ENCODE measurements at regions not wholly inside any gene's neighbourhood (a gene's known extent, or its start where the extent isn't known, plus 50 kb on each side); places are given as distances from the start of the nearest gene placed in this dataset.
"Not testable (repeated sequence)": the region's sequence is repeated elsewhere in the genome, so short reads cannot be mapped to it uniquely, and the experiment has no call there.

DNA sequence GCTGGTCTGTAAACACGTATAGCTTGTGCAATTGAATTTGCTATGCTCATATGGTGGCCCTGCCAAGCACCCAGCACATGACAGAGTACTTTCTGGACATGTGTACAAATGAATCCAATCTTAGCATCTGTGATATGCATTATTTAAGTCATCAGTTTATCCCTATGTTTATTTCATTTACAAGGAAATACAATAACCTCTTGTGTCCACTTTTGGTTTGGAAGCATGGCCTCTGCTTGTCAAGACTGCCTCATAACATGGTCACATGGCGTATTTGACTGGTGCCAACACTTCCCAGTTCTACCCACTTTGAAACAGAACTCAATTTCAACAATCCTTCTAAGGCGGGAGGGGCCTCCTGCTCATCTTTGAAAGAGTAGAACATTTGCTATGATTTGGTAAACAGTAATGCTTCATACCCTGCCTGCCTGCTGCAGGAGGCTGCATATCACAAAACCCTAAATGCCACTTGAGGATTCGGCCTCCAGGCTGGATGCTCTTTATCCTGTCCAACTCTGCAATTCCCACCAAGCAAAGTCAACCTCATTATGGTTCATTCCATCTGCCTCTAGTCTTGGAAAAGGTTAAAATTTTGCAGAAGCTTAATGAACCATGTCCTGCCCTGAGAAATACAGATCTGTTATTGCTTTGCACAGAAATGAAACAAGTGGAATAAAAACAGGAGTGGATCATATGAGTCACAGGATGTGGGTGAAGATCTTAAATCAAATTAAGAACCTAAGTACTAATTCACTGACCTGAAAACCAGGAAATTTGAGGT, 151.3 kb downstream of the CYSLTR2 start:
- DNase-seq (no peak), ATAC-seq (no peak)
- intact Hi-C loops (cut with micrococcal nuclease), result no loop called here

DNA sequence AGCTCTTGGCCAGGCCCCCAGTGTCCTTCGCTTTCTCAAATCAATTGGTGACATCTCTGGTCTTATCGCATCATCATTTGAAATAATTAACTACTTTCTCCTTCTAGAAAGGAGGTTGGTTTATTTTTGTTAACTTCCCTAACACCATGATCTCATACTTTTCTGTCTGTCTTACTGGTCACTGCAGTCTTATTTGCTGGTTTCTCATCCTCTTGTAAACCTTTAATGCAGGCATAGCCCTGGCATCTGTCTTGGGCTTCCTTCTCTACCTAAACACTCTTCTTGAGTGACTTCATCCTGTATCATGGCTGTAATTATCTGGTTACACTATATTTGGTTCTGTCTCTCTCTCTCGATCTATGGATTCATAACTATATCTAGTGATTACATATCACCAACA, 152.8 kb downstream of the CYSLTR2 start:
- no peak for ATAC-seq
- intact Hi-C loops (cut with micrococcal nuclease), result no loop called here

DNA sequence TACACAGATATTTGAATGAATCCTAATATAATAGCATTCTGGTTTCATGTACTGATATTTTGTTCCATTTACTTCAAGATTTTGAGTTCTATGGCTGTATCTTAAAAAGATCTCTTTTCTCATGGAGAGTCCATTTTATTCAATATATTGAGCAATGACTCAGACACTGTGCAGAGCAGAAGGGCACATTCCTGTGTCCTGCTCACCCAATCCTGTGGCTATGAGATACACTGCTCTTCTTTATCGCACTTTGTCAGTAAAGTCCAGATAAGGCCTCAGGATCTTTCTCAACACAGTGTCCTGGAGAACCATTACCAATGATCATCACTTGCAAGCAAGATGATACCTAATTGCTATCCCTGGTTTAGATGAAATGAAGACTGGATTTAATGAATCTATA, 155.0 kb downstream of the CYSLTR2 start:
- ATAC-seq, result no peak
- no peak for DNase-seq

More for the DNA sequence above, 152.8 kb downstream of the CYSLTR2 start:
- no peak for DNase-seq

DNA sequence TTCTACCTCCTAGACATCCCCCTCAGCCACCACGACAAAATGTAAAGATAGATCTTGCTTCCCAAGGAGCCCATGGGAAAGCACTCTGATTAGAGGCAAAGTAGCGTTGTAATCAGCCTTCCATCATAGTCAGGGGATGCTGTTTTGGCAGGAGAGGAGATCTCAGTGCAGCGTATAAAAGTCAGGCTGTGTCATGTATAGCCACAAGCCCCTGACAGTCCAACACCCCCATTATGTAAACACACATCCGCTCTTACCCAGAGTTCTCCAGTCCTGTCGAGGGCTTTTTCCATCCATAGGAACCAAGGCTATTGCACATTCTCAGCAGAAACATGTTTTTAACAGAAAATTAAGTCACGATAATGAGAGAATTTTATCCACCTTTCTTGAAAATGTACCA, 156.3 kb downstream of the CYSLTR2 start:
- ATAC-seq (no peak), DNase-seq (no peak)
- intact Hi-C loops (cut with micrococcal nuclease), result no loop called here

More for the DNA sequence above, 155.0 kb downstream of the CYSLTR2 start:
- intact Hi-C loops (cut with micrococcal nuclease), result no loop called here

DNA sequence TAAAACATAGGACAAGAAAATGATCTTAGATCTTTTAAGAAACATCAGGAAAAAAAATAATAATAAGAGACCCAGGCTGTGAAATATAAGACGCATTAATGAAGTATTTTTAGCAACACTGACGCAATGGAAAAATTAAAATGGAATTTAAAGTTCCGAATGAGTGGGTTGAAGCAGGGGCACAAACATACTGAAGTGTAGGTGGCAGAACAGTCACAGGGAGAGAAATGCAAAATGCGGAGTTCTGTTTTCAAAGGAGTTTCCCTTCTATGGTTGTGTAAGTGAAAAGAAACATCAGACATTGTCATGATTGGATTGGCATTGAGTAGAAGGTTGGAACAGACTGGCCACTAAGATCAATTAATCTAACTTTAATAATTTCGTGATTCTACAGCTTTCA, 159.8 kb downstream of the CYSLTR2 start:
- intact Hi-C loops (cut with micrococcal nuclease), result no loop called here
- DNase-seq (no peak), ATAC-seq (no peak)

DNA sequence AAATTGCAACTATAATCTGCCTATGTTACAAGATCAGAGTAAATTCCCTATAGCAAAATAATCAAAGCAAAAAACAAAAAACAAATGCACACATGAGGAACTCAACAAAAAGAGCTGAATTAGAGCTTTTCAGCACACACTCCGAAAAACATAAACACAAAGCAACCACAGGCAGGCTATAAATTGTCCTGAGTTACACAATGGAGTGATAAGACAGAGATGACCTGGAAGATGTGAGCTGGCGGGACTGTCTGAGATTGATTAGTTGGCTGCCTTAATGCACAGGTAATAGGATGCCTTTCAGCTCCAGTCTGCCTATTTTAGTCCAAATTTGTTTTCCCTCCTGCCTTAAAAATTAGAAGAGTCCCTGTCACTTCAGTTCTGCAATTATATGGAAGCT, 159.0 kb upstream of the FNDC3A start:
- intact Hi-C loops (cut with micrococcal nuclease), result no loop called here
- no peak for ATAC-seq
- DNase-seq, result no peak

DNA sequence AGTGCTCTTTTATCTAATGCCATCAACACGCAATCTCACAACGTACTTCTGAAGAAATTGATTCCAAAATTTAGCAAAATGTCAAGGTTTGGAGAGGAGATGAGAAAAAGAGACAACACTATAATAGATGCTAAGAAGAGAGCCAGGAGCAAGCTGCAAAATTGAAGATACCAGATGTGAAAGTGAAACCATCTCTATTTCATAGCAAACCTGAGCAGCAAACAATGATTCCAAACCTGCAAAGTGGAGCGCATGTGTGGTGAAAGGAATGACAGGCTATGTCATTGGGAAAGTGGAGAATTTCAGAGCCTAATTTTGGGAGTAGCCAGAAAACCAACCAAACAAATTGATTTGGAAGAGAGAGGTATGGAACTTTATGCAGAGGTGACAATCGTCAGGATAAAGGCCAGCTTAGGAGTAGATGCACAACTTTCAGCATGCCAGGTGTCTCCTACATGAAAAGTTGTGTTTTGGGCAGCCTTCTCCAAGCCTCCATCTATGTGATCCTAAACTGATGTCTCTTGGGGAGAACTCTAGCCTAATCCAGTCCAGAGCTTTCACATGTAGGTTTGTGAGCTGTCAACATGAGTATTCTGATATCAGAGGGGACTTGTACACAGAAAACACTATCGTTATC, 158.4 kb upstream of the FNDC3A start:
- ATAC-seq (no peak), DNase-seq (no peak)
- intact Hi-C loops (cut with micrococcal nuclease), result no loop called here

DNA sequence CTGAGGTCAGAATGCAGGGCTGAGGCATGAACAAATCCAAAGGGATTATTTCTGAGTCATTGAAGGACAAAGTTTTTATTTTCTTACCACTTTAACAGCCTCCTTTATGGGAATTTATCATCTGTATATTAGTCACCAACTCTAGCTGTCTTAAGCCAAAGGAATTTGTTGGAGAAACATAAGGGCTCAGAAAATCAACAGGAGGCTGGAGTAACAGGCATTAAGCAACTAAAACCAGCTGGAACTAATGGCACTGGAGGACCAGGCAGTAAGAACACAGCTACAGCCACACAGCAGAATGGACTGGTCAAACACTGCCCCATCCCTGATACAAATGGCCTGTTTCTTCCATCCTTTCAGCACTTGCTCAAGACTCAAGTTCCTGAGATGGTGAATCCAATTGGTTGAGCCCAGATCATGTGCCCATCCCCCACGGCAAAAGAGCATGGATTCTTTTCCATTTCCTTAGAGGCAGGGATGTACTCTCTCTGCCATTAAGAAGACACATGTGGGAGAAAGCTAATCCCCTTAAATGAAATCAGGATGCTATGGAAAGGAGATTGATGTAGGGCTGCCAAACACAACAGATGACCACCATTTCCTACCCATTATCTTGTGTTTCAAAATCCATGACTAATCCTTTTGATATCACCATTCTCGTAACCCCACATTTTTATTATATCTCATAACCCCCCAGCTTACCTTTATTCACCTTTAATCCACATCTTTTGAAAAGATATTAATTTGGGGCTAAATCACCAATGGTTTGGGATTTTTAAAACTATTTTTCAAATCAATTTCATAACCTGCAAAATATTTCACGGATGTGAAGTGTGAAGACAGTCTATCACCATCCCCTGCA, 157.0 kb upstream of the FNDC3A start:
- DNase-seq (no peak), ATAC-seq (no peak)

DNA sequence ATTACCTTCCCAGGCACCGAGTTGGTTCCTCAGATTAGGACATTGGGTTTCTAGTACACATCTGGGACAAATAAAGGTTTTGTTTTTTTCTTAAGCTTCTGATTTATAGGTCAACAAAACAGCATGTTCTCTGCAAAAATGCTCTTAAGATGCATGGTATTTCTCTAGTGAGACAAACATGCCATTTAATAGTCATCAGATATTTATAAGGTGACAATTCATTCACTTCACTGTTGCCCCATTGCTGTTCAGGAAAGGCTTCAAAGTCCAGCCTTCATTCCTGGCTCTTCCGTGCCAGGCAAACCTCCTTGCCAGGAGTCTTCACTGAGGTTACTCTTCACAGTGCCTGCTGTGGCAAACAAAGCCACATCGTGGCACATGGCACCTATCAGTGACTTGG, 156.3 kb upstream of the FNDC3A start:
- ATAC-seq, result no peak
- intact Hi-C loops (cut with micrococcal nuclease), result no loop called here
- no peak for DNase-seq

More for the DNA sequence above, 157.0 kb upstream of the FNDC3A start:
- intact Hi-C loops (cut with micrococcal nuclease), result no loop called here

DNA sequence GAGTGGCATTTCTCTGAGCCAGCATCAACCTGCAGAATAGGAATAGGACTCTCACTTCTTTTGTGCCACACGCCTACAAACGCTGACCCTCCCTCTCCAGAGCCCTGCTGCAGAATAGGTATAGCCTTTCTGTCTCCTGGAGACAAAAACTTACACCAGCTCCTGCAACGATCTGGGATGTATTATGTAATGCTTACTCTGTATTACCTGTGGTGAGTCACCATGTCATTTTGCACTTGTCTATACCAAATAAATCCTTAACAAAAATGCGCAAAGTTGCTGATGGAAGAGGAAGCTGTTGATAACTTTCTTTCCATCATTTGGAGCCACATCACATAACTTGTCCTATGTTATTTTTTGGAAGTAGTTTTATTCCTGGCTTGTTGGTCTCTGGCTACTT, 155.8 kb upstream of the FNDC3A start:
- ATAC-seq (no peak), DNase-seq (no peak)
- intact Hi-C loops (cut with micrococcal nuclease), result no loop called here

DNA sequence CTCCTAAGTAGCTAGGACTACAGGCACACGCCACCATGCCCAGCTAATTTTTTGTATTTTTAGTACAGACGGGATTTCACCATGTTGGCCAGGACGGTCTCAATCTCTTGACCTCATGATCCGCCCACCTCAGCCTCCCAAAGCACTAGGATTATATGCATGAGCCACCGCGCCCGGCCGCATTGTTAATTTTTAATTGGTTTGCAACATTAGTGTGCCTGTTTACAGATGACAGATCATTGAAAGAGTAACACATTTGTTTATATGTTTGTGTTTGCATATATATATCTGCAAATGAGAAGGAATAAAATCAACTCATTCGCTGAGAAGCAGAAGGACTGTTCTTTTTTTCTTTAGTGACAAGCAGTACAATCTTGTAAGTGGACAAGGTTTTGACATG, 152.2 kb upstream of the FNDC3A start:
- intact Hi-C loops (cut with micrococcal nuclease); ATAC-seq; DNase-seq: not testable (repeated sequence)

DNA sequence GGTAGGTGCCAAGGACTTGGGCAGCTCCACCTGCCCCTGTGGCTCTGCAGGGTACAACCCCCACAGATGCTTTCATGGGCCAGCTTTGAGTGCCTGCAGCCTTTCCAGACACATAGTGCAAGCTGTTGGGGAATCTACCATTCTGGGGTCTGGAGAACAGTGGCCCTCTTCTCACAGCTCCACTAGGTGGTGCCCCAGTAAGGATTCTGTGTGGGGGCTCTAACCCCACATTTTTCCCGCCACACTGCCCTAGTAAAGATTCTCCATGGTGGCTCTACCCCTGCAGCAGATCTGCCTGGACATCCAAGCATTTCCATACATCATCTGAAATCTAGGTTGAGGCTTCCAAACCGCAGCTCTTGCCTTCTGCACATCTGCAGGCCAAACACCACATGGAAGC, 149.7 kb upstream of the FNDC3A start:
- DNase-seq (no peak), ATAC-seq (no peak)
- intact Hi-C loops (cut with micrococcal nuclease), result no loop called here

DNA sequence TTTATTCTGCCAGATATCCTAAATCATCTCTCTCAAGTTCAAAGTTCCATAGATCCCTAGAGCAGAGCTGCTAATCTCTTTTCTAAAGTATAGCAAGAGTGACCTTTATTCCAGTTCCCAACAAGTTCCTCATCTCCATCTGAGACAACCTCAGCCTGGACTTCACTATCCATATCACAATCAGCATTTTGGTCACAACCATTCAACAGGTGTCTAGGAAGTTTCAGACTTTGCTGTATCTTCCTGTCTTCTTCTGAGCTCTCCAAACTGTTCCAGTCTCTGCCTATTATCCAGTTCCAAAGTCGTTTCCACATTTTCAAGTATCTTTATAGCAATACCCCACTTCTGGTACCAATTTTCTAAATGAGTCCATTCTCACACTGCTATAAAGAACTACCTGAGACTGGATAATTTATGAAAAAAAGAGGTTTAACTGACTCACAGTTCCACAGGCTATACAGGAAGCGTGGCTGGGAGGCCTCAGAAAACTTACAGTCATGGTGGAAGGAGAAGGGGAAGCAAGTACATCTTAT, 148.7 kb upstream of the FNDC3A start:
- ATAC-seq; intact Hi-C loops (cut with micrococcal nuclease); DNase-seq: not testable (repeated sequence)

DNA sequence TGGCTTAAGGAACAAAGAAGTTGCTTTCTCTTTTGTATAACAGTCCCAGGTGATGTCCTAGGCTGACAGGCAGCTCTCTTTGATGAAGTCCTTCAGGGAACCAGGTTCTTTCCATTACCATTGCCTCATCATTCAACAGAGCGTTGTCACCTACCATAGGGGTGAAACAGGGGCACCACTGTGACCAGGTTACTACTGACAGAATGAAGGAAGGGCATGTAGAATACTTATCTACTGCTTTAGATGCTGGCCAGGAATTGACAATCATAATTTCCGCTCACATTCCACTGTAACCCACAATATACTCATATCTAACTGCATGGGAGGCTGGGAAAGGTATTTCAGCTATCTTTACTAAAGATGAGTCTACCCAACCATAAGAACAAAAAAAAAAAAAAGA, 148.0 kb upstream of the FNDC3A start:
- ATAC-seq (no peak), DNase-seq (no peak)
- intact Hi-C loops (cut with micrococcal nuclease), result no loop called here

DNA sequence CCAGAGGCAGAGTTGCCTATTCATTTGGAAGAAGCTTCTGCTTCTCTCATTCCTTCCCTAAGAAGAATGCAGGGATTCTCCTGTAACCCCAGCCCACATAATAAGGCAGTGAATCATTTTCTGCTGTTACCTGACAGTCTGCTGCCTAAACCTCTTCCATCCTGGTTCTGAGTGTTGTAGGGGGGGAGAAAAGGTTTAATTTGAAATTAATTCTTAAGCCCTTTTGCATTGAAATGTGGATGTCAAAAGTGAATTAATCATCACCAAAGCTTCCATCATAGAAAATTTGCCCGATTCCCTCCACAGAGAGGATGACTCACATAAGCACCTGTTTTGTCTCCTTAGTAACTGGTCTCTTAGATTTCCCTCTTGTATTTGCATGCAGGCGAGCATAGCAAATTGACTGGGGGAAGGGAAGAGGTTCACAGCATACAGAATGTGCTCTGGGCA, 146.7 kb upstream of the FNDC3A start:
- intact Hi-C loops (cut with micrococcal nuclease), result no loop called here
- no peak for DNase-seq
- ATAC-seq, result no peak

DNA sequence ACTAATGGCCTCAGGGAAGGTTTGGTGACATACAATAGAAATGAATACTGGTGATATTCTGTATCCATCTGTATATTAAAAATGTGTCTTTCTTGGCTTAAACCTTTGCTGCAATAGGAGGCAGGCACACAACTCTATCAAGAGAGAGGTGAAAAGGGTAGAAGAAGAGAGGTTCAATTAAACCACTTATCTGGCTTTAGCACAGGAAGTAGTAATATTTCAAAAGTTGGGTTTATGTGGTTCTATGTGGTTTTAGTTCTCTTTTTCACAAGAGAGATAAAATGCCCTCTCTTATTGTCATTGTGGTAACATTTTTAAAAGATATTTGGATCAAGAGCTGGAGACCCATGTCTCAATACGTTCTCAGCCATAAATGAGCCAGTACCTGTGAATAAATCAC, 146.2 kb upstream of the FNDC3A start:
- intact Hi-C loops (cut with micrococcal nuclease), result no loop called here
- no peak for DNase-seq
- ATAC-seq, result no peak

DNA sequence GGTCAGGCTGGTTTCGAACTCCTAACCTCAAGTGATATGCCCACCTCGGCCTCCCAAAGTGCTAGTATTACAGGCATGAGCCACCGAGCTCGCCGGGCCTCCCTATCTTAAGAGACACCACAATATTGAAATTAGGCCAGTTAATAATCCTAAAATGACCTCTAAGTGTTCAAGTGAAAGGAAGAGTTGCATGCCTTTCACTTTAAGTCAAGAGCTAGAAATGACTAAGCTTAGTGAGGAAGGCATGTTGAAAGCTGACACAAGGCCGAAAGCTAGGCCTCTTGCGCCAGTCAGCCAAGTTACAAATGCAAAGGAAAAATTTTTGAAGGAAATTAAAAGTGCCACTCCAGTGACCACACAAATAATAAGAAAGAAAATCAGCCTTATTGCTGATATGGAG, 144.5 kb upstream of the FNDC3A start:
- ATAC-seq (no peak), DNase-seq (no peak)
- intact Hi-C loops (cut with micrococcal nuclease), result no loop called here

DNA sequence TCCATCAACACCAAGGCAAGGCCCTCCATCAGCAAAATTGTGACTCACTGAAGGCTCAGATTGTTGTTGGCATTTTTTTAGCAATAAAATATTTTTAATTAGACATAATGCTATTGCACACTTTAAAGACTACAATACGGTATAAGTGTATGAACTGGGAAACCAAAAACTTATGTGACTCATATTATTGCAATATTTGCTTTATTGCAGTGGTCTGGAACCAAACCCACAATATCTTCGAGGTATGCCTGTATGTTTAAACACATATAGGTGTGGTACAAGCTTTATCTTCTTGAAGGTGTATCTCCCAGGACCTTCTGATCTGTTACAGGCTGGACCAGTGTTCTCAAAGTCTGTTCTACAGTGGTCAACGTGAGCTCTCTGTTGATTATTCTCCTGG, 142.3 kb upstream of the FNDC3A start:
- ATAC-seq, result no peak
- intact Hi-C loops (cut with micrococcal nuclease), result no loop called here

DNA sequence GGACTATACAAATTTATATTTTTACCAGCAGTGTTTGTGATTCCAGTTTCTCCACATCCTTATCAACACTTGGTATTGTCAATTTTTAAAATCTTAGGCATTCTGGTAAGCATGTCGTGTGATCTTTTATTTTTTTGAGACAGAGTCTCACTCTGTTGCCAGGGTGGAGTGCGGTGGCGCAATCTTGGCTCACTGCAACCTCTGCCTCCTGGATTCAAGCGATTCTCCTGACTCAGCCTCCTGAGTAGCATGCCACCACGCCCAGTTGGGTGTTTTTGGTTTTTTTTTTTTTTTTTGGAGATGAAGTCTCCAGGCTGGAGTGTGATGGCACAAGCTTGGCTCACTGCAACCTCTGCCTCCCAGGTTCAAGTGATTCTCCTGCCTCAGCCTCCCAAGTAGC, 140.4 kb upstream of the FNDC3A start:
- intact Hi-C loops (cut with micrococcal nuclease); DNase-seq; ATAC-seq: not testable (repeated sequence)

More for the DNA sequence above, 142.3 kb upstream of the FNDC3A start:
- DNase-seq, result no peak

Measured in left ventricle myocardium superior (tissue), 1 donor.